ENCODE measurements at regions not wholly inside any gene's neighbourhood (a gene's known extent, or its start where the extent isn't known, plus 50 kb on each side); places are given as distances from the start of the nearest gene placed in this dataset.
"Not testable (repeated sequence)": the region's sequence is repeated elsewhere in the genome, so short reads cannot be mapped to it uniquely, and the experiment has no call there.

- DNase-seq (ENCODE audit: low read depth, low spot score), result no peak
These were observed 328.2 kb upstream of the COL3A1 start for GRCh38 chr2:188645986-188646385.

DNA sequence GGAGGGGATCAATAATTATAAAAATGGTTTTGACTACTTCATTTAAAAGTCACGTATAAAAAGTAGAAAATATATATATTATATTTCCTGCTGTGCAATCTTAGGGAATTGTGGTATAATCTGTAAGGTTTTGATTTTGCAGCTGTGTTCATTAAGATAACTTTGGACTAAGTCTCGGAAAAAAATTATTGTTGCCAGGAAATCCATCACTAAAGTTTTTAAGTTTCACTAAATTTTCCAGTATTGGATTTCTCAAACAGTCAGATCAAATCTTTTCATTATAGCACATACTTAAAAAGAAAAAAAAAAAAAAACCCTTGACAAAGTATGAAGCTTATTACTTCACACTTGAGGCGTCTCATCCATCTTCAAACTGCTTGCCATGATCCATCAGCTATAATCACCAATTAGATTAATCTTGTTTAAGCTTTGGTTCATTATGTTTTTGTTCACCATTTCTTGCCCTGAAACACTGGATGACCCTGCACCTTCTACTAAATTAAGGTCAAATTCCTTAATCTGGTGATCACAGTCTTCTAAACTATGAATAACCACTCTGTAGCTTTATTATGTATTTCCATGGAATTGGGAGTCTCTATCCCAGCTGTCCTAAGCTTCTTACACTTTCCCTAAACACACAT is 326.6 kb upstream of the COL3A1 start:
- DNase-seq (ENCODE audit: low read depth, low spot score), result no peak

GRCh38 chr2:188659656-188660406 is 314.3 kb upstream of the COL3A1 start:
- no peak for DNase-seq (ENCODE audit: low read depth, low spot score)

GRCh38 chr2:188663301-188663700 is 310.9 kb upstream of the COL3A1 start:
- DNase-seq (ENCODE audit: low read depth, low spot score), result no peak

DNA sequence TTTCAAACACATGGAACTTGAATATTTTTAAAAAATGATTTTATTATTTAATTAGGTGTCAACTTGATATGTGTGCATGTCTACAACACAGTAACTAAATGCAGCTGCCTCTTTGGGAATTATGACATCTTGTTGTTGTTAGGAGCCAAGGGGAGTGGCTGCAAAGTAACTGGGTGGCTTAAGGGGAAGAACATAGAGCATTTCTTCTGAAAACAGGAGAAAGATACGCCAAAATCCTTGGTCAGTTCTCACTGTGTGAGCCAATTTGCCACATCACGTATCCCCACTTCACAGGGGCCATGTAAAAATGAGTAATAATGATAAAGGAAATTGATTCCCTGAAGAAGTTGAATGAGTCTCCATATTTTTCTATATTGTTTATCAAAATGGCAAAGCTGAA is 309.8 kb upstream of the COL3A1 start:
- DNase-seq (ENCODE audit: low read depth, low spot score), result no peak

- no peak for DNase-seq (ENCODE audit: low read depth, low spot score)
These were observed 309.1 kb upstream of the COL3A1 start for GRCh38 chr2:188664951-188665595.

DNA sequence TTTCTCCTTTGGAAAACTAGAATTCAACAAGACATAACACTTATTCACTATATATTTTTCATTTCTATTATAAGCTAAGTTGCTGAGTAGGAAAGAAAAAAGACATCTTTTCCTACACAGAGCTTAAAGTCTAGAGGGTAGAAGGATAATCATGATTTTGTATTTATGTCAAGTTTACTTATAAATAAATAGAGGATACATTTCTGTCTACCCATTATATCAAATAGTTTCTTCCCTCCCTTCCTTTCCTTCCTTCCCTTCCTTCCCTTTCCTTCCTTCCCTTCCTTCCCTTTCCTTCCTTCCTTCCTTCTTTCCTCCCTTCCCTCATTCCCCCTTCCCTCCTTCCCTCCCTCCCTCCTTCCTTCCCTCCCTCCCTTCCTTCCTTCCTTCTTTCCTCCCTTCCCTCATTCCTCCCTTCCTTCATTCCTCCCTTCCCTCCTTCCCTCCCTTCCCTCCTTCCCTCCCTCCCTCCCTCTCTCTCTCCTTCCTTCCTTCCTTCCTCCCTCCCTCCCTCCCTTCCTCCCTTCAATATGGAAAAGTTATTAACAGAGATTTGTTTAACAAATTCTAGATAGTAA is 308.4 kb upstream of the COL3A1 start:
- DNase-seq (ENCODE audit: low read depth, low spot score), result no peak

- no peak for DNase-seq (ENCODE audit: low read depth, low spot score)
These were observed 307.7 kb upstream of the COL3A1 start for GRCh38 chr2:188666503-188666902.

DNA sequence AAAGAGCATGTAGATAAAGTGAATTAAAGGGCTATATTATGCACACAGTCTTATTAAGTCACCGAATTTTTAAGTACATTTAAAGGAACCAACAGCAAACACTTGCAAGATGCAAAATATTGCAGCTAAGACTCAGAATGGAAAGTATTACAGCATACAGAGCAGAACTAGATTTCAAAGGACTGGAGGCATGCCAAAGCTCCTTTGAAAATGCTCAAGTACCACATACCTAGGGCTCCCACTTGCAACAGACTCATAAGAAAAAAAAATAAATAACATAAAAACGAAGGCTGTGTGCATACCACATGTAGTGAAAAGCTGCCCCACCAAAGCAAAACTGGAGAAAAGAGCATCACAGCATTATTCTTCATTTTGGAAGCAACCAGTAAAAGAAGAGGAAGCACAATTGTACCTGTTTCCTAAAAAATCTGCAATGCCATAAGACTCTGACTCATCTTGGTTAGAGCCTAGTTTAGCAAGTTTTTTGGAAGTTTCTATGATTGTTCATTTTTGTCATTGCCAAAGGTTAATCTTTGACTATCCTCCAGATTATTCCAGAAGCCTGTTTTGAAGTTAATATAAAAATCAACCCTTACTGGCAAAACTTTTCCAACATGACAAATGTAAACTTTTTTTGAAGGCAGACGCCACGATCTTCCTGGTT is 306.0 kb upstream of the COL3A1 start:
- DNase-seq (ENCODE audit: low read depth, low spot score), result peak; percentile 69

DNA sequence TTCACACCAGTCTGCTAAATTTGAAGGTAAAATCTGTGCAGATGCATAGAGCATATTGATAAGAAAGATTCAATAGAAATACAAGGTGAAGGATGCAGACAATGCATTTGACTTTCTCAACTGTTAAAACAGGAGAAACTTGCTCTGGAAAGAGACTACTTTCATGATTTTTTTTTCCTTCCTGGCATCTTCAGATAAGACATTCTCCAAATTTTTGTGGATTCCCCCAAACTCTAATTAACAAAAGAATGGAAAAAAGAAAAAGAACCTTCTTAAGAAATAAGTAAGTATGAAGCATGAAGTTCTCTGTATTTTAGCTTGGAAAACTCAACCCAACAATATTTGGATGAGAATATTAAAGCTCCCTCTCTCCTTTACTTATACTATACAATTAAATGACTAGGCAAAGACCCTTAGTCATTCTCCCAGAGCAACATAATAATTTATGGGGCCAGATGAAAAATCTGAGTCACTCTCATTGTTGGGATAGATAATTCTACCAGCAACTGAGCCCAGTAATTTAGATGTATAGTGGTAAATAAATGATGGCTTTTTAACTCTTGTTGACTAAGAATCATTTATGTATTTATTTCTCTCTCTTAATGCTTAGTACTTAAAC is 298.7 kb upstream of the COL3A1 start:
- DNase-seq (ENCODE audit: low read depth, low spot score), result no peak

DNA sequence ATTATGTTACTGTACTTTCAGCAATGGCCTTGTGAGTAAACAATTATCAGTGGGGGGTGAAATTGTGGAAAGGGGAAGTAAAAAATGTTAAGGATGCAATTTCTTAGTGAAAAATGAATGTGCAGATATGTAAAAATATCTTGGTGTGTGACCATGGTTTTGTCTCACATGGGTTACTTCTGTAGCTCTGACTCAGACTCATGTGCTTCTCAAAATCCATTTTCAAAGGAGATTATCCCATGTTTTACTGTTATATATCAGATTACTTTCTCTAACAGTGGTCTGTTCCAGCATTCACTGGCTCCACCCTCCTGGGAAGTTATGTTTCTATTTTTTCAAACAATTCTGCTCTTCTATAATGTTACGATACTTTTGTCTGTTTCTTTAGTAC is 298.2 kb upstream of the COL3A1 start:
- DNase-seq (ENCODE audit: low read depth, low spot score), result no peak

DNA sequence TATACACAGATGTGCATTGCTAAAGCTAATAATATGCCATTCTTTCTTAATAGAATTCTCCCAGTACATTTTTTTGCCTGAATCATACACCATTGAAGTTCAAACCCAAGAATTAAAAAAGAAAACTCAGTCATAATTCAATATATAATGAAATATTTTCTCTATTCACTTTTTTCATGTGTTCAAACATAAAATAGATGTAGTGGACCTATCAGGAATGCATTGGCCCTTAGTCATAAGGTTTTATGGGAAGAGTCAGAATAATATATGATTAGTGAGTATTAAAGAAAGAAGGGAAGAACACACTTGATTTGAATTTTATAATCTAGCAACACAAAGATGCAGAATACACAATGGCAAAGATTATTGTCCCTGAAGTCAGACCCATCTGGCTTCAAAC is 297.0 kb upstream of the COL3A1 start:
- DNase-seq (ENCODE audit: low read depth, low spot score), result no peak

- DNase-seq (ENCODE audit: low read depth, low spot score), result no peak
These were observed 295.3 kb upstream of the COL3A1 start for GRCh38 chr2:188678882-188679281.

GRCh38 chr2:188682838-188683237 is 291.3 kb upstream of the COL3A1 start:
- no peak for DNase-seq (ENCODE audit: low read depth, low spot score)

DNA sequence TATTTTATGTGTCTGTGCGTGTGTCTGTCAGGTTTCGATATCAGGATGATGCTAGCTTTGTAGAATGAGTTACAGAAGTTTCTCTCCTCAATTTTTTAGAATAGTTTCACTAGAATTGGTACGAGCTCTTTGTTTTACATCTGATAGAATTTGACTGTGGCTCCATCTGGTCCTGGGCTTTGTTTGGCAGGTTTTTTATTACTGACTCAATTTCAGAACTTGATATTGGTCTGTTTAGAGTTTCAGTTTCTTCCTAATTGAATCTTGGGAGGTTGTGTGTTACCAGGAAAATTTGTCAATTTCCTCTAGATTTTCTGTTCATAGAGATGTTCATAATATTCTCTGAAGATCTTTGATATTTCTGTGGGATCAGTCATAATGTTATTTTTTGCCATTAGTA is 289.4 kb upstream of the COL3A1 start:
- no peak for DNase-seq (ENCODE audit: low read depth, low spot score)

DNA sequence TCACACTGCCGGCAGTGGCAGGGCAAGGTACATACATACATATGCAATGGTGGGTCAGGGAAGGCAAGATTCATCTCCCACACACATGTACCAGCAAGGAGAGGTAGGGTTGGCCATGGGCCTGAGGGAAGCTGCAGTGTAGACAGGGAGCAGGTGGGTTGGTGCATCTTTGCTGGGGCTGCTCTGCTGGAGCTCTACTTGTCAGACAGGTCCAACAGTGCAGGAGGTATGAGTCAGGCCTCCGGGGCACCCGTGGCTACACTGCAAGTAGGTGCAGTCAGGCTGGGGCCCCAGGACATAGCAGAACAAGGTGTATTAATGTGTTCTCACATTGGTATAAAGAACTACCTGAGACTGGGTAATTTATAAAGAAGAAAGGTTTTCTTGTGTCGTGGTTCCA is 281.1 kb upstream of the COL3A1 start:
- DNase-seq (ENCODE audit: low read depth, low spot score), result no peak

GRCh38 chr2:188693771-188694170 is 280.4 kb upstream of the COL3A1 start:
- DNase-seq (ENCODE audit: low read depth, low spot score), result no peak

- peak; percentile 42 for DNase-seq (ENCODE audit: low read depth, low spot score)
These were observed 278.2 kb upstream of the COL3A1 start for GRCh38 chr2:188695953-188696352.

- DNase-seq (ENCODE audit: low read depth, low spot score), result not testable (repeated sequence)
These were observed 276.0 kb upstream of the COL3A1 start for GRCh38 chr2:188698151-188698550.

DNA sequence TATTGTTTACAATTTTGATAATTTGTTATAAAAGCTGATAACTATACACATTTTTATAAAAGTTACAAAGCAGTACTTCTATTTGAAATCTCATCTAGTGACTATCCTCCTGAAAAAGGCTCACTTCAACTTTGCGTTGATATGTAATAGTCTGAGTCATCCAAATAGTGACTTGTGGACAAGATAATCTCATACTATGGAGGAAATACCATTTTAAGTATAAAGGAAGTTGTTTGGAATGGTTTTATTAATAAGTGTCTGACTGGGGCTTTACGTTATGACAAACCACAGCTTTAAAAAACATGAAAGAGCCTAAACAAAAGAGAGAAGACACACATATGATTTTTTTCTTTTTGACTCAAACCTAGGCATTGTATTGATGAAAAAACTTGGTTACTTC is 272.3 kb upstream of the COL3A1 start:
- DNase-seq (ENCODE audit: low read depth, low spot score), result no peak

- no peak for DNase-seq (ENCODE audit: low read depth, low spot score)
These were observed 269.0 kb upstream of the COL3A1 start for GRCh38 chr2:188705191-188705590.

DNA sequence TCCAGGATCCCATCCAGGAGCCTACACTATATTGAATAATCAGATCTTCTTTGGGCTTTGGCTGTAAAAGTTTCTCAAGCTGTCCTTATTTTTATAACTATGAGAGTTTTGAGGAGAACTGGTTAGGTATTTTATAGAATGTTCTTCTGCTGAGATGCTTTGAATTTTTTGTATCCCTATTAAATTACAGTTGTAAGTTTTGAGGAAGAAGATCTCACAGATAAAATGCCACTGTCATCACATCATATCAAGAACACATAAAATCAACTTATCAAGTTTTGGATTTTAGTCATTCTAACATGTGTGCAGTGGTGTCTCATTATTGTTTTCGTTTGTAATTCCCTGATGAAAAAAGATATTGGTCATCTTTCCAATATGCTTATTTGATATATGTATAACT is 260.2 kb upstream of the COL3A1 start:
- DNase-seq (ENCODE audit: low read depth, low spot score), result no peak
